ENCODE measurements at regions not wholly inside any gene's neighbourhood (a gene's known extent, or its start where the extent isn't known, plus 50 kb on each side); places are given as distances from the start of the nearest gene placed in this dataset.

DNA sequence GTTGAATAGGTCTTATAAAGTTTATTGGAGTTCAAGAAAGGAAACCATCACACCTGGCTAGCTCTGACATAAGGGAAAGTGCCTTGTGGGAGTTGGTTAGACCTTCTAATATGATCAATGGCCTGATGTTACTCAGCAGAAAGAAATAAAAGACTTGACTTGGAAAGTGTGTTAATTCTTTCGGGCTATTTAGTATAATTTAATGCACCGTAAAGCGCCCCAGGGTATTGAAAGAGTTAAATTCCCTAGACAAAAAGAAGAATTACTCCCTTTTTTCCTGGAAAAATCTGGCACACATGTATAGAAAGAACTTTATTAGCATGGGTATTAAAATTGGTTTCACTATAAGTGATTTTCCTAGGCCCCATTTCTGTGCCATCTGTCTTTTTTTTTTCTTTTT, 1125.7 kb upstream of the FLRT2 start:
- Histone ChIP-seq H3K4me1 (ENCODE audit: low read depth, poor library complexity, severe bottlenecking) (no peaks in the 10 kb centered on the region), H4K20me1 (ENCODE audit: insufficient read depth) (no peaks in the 10 kb centered on the region), H3K4me3 (IDR thresholded peaks at IDR 0.05; ENCODE audit: insufficient read depth, low read depth, low read length) (no peak overlapping the region), H3K27me3 (ENCODE audit: insufficient read depth, low read depth) (no peaks in the 10 kb centered on the region), H3K4me2 (no peak overlapping the region), H3K79me2 (ENCODE audit: insufficient read depth, low read depth) (no peaks in the 10 kb centered on the region), H3K27ac (no peak overlapping the region), H3K36me3 (ENCODE audit: insufficient read depth) (no peaks in the 10 kb centered on the region), H3K9ac (no peak overlapping the region), H2AFZ (ENCODE audit: low read depth) (no peak overlapping the region)
- TF ChIP-seq, protein P1, sequence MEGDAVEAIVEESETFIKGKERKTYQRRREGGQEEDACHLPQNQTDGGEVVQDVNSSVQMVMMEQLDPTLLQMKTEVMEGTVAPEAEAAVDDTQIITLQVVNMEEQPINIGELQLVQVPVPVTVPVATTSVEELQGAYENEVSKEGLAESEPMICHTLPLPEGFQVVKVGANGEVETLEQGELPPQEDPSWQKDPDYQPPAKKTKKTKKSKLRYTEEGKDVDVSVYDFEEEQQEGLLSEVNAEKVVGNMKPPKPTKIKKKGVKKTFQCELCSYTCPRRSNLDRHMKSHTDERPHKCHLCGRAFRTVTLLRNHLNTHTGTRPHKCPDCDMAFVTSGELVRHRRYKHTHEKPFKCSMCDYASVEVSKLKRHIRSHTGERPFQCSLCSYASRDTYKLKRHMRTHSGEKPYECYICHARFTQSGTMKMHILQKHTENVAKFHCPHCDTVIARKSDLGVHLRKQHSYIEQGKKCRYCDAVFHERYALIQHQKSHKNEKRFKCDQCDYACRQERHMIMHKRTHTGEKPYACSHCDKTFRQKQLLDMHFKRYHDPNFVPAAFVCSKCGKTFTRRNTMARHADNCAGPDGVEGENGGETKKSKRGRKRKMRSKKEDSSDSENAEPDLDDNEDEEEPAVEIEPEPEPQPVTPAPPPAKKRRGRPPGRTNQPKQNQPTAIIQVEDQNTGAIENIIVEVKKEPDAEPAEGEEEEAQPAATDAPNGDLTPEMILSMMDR (conservative IDR thresholded peaks at IDR 0.05; ENCODE audit: low read depth, low read length), result no peak

DNA sequence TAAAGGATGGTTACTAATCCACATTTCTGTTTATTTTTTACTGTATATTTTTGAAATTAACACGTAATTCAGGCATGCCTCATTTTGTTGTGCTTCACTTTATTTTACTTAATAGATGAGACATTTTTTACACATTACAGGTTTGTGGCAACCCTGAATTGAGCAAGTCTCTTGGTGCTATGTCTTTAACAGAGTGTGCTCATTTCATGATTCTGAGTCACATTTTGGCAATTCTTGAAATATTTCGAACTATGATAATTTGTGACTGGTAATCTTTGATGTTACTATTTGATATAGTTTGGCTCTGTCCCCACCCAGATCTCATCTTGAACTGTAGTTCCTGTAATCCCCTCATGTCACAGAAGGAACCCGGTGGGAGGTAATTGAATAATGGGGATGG, 1120.5 kb upstream of the FLRT2 start:
- Histone ChIP-seq H2AFZ (ENCODE audit: low read depth) (no peak overlapping the region), H3K4me2 (no peak overlapping the region), H3K9ac (no peak overlapping the region), H3K36me3 (ENCODE audit: insufficient read depth) (no peaks in the 10 kb centered on the region), H3K27me3 (ENCODE audit: insufficient read depth, low read depth) (no peaks in the 10 kb centered on the region), H3K79me2 (ENCODE audit: insufficient read depth, low read depth) (no peaks in the 10 kb centered on the region), H4K20me1 (ENCODE audit: insufficient read depth) (no peaks in the 10 kb centered on the region), H3K27ac (no peak overlapping the region), H3K4me3 (IDR thresholded peaks at IDR 0.05; ENCODE audit: insufficient read depth, low read depth, low read length) (no peak overlapping the region), H3K4me1 (ENCODE audit: low read depth, poor library complexity, severe bottlenecking) (no peaks in the 10 kb centered on the region)
- TF ChIP-seq, protein P1 (conservative IDR thresholded peaks at IDR 0.05; ENCODE audit: low read depth, low read length), result no peak

DNA sequence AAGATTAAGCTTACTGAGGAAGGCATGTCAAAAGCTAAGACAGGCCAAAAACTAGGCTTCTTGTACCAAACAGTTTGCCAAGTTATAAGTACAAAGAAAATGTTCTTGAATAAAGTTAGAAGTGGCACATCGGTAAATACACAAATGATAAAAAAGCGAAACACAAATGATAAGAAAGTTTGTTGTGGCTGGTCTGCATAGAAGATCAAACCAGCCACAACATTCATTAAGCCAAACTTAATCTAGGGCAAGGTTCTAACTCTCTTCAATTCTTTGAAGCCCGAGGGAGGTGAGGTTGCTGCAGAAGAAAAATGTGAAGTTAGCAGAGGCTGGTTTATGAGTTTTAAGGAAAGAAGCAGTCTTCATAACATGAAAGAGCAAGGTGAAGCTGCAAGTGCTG, 1119.6 kb upstream of the FLRT2 start:
- Histone ChIP-seq H4K20me1 (ENCODE audit: insufficient read depth) (no peaks in the 10 kb centered on the region), H2AFZ (ENCODE audit: low read depth) (no peak overlapping the region), H3K9ac (no peak overlapping the region), H3K79me2 (ENCODE audit: insufficient read depth, low read depth) (no peaks in the 10 kb centered on the region), H3K36me3 (ENCODE audit: insufficient read depth) (no peaks in the 10 kb centered on the region), H3K4me2 (no peak overlapping the region), H3K4me1 (ENCODE audit: low read depth, poor library complexity, severe bottlenecking) (no peaks in the 10 kb centered on the region), H3K27me3 (ENCODE audit: insufficient read depth, low read depth) (no peaks in the 10 kb centered on the region), H3K27ac (no peak overlapping the region), H3K4me3 (IDR thresholded peaks at IDR 0.05; ENCODE audit: insufficient read depth, low read depth, low read length) (no peak overlapping the region)
- TF ChIP-seq, protein P1 (conservative IDR thresholded peaks at IDR 0.05; ENCODE audit: low read depth, low read length), result no peak

DNA sequence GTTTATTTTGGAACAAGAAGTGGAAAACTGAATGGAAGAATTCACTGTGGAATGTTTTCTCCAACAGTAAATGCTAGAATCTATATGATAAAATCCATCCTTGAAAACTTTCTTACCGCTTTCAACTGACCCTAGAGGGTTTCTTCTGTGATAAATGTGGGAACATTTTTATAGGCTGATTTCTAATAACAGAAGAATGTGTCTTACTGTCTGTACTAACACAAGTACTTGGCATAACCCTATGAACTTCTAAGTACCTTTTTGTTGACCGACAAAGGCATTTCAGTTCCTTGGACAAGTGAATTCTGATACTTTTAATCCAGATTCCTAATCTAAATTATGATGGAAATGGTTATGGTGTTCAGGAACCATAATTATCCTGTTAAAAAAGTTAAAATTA, 1109.7 kb upstream of the FLRT2 start:
- Histone ChIP-seq H3K27me3 (ENCODE audit: insufficient read depth, low read depth) (no peaks in the 10 kb centered on the region), H3K27ac (no peak overlapping the region), H3K36me3 (ENCODE audit: insufficient read depth) (no peaks in the 10 kb centered on the region), H4K20me1 (ENCODE audit: insufficient read depth) (no peaks in the 10 kb centered on the region), H3K4me3 (IDR thresholded peaks at IDR 0.05; ENCODE audit: insufficient read depth, low read depth, low read length) (no peak overlapping the region), H3K79me2 (ENCODE audit: insufficient read depth, low read depth) (no peaks in the 10 kb centered on the region), H3K9ac (no peak overlapping the region), H2AFZ (ENCODE audit: low read depth) (no peak overlapping the region), H3K4me2 (no peak overlapping the region), H3K4me1 (ENCODE audit: low read depth, poor library complexity, severe bottlenecking) (no peaks in the 10 kb centered on the region)
- TF ChIP-seq, protein P1 (conservative IDR thresholded peaks at IDR 0.05; ENCODE audit: low read depth, low read length), result no peak

DNA sequence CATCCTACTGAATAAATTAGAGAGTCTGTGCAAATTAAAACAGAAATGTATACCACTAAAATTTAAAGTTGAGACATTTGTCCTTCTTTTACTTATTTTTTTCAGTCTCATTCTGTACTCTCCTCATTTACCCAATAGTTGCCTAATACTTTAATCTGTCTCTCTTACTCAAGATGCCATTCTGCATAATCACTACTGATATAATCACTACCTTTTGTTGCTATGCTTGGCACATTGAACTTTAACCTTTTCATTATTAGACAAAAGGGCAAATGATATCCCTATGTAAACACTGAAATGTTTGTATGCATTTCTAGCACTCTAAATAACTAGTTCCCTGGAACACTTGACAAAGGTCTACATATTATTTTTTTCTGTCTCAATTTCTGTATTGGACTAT, 1108.3 kb upstream of the FLRT2 start:
- Histone ChIP-seq H3K4me2 (no peak overlapping the region), H3K27ac (no peak overlapping the region), H2AFZ (ENCODE audit: low read depth) (no peak overlapping the region), H3K27me3 (ENCODE audit: insufficient read depth, low read depth) (no peaks in the 10 kb centered on the region), H3K79me2 (ENCODE audit: insufficient read depth, low read depth) (no peaks in the 10 kb centered on the region), H3K4me1 (ENCODE audit: low read depth, poor library complexity, severe bottlenecking) (no peaks in the 10 kb centered on the region), H4K20me1 (ENCODE audit: insufficient read depth) (no peaks in the 10 kb centered on the region), H3K36me3 (ENCODE audit: insufficient read depth) (no peaks in the 10 kb centered on the region), H3K4me3 (IDR thresholded peaks at IDR 0.05; ENCODE audit: insufficient read depth, low read depth, low read length) (no peak overlapping the region), H3K9ac (no peak overlapping the region)
- TF ChIP-seq, protein P1 (conservative IDR thresholded peaks at IDR 0.05; ENCODE audit: low read depth, low read length), result no peak
